PC-3 (cell line): ENCODE measurements at regions not wholly inside any gene's neighbourhood (a gene's known extent, or its start where the extent isn't known, plus 50 kb on each side); places are given as distances from the start of the nearest gene placed in this dataset.
A peak's percentile ranks its signal among the peaks of the same experiment; 100 is the strongest.

Experiments
- ATAC-seq: fragments of 200-7000 bp; cut with Tn5 transposase; 2 replicates; pipeline ENCODE4 v1.9.1; 2020; ENCODE audit warnings: mild to moderate bottlenecking, moderate library complexity
- BruUV-seq: library from RNA; stranded (reverse); fragments of 400-500 nt; replicated peaks from 2 replicates; lab custom pipeline; 2021; lab: Mats Ljungman, UMichigan
- CTCF ChIA-PET: fragments of 300-600 bp; sonication (Branson Sonifier 250); formaldehyde crosslinking; loops from one replicate; lab custom pipeline; 2022; ENCODE audit warnings: antibody characterized with exemption; lab: Charles Lee
- POLR2A ChIA-PET: fragments of 300-600 bp; sonication (Branson Sonifier 250); formaldehyde crosslinking; loops from one replicate; lab custom pipeline; 2022; ENCODE audit warnings: antibody characterized with exemption; ENCODE audit not compliant: unreplicated experiment; lab: Charles Lee
- DNase-seq: peaks from one replicate; pipeline ENCODE4 v3.0.0-alpha.2; 2015
- H2AFZ ChIP-seq: fragments of 300-600 bp; sonication (generic); 2 replicates; pipeline ENCODE4 v1.6.0; 2016; ENCODE audit warnings: antibody characterized with exemption, low read length
- H3F3A ChIP-seq: fragments of 300-600 bp; sonication (generic); one replicate; pipeline ENCODE4 v1.6.0; 2017; ENCODE audit warnings: antibody characterized with exemption, low read length, control low read depth, mild to moderate bottlenecking; ENCODE audit not compliant: unreplicated experiment
- H3K27ac ChIP-seq: fragments of 300-600 bp; sonication (generic); 2 replicates; pipeline ENCODE4 v1.5.1; 2016; ENCODE audit warnings: mild to moderate bottlenecking, low read length
- H3K27me3 ChIP-seq: fragments of 300-600 bp; sonication (generic); 2 replicates; pipeline ENCODE4 v1.6.1; 2016; ENCODE audit warnings: low read length, mixed read lengths
- H3K36me3 ChIP-seq: fragments of 300-600 bp; sonication (generic); 2 replicates; pipeline ENCODE4 v1.6.1; 2016; ENCODE audit warnings: low read depth, mixed run types, low read length, mixed read lengths
- H3K4me1 ChIP-seq: fragments of 300-600 bp; sonication (generic); 2 replicates; pipeline ENCODE4 v1.5.1; 2016; ENCODE audit warnings: low read length; ENCODE audit not compliant: insufficient read depth
- H3K4me2 ChIP-seq: fragments of 300-600 bp; sonication (generic); 2 replicates; pipeline ENCODE4 v1.6.0; 2016; ENCODE audit warnings: low read length
- H3K4me3 ChIP-seq: fragments of 300-600 bp; sonication (generic); 2 replicates; pipeline ENCODE4 v1.5.1; 2016; ENCODE audit warnings: mild to moderate bottlenecking, low read length, mixed read lengths
- H3K79me2 ChIP-seq: fragments of 300-600 bp; sonication (generic); 2 replicates; pipeline ENCODE4 v1.6.1; 2017; ENCODE audit warnings: low read length, mixed read lengths
- H3K9ac ChIP-seq: fragments of 300-600 bp; sonication (generic); 2 replicates; pipeline ENCODE4 v1.6.0; 2016; ENCODE audit warnings: mild to moderate bottlenecking, low read length
- H3K9me2 ChIP-seq: fragments of 300-600 bp; sonication (generic); replicated peaks from 2 replicates; pipeline ENCODE4 v1.6.1; 2016; ENCODE audit warnings: mixed run types, low read length, mixed read lengths
- H3K9me3 ChIP-seq: fragments of 300-600 bp; sonication (generic); 2 replicates; pipeline ENCODE4 v1.6.1; 2016; ENCODE audit warnings: low read length, mixed read lengths
- H4K20me1 ChIP-seq: fragments of 300-600 bp; sonication (generic); 2 replicates; pipeline ENCODE4 v1.6.1; 2016; ENCODE audit warnings: low read length, mixed read lengths
- EZH2 ChIP-seq: fragments of 300-600 bp; sonication (generic); IDR thresholded peaks from one replicate; pipeline ENCODE4 v1.6.1; 2017; ENCODE audit warnings: antibody characterized with exemption, mild to moderate bottlenecking, low read length; ENCODE audit not compliant: unreplicated experiment
- EZH2phosphoT487 ChIP-seq: fragments of 300-600 bp; sonication (generic); IDR thresholded peaks from 2 replicates; pipeline ENCODE4 v1.6.1; 2018; ENCODE audit warnings: mild to moderate bottlenecking, antibody characterized with exemption, low read length, borderline replicate concordance
- intact Hi-C: fragments of 100-400 bp; cut with micrococcal nuclease; formaldehyde crosslinking; loops from 2 replicates; pipeline ENCODE4 v1.9.0; 2023
- TF ChIP-seq, protein P1 (sequence below): fragments of 300-600 bp; sonication (generic); conservative IDR thresholded peaks from 2 replicates; pipeline ENCODE4 v1.5.1; 2017; ENCODE audit warnings: antibody characterized with exemption, low read depth, mild to moderate bottlenecking, low read length

DNA sequence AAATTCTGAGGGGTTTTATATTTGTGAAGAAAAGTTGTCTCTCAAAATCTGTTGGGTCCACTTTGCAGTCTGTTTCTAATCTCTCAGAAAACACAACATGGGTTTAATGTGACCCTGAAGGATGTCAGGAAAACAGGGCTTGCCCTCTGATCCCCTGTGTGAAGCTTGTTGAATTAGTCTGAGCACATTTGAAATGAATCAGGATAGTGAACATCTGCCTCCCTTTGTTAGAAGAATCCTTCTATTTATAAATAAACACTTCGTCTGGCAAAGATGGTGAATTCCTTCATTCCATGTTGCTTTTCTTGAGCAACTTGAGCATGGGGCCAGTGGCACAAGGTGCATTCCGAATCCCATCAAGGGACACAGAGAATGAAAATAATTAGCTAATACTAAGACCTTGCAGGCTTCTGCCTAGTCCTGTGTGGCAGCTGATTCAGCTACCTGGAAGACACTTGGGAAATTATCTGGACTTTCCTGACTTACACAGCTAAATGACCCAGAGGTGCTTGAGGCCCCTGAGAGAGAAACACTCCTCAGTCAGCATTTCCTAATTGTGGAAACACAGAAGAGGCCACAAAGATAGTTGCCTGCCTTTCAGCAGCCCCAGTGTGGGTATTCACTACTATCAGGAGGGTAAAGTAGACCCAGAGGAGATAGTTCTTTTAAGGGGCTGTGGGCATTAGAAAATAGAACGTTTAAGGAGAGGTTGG lies 305.5 kb downstream of the C7orf25 start:
- no peaks in the 10 kb centered on the region for H3K79me2 ChIP-seq
- H3K9ac ChIP-seq, result no peak overlapping the region
- CTCF ChIA-PET, result no interaction called here
- POLR2A ChIA-PET, result no interaction called here
- no peaks in the 10 kb centered on the region for H3K9me2 ChIP-seq
- H3K27me3 ChIP-seq, result no peaks in the 10 kb centered on the region
- no peak overlapping the region for H3K27ac ChIP-seq
- no TSS peak for BruUV-seq
- DNase-seq, result no peak
- H3K4me2 ChIP-seq, result no peak overlapping the region
- intact Hi-C loops, result no loop called here
- H3K9me3 ChIP-seq, result no peaks in the 10 kb centered on the region
- no peaks in the 10 kb centered on the region for H3K36me3 ChIP-seq
- no peak overlapping the region for H3K4me3 ChIP-seq
- ATAC-seq, result no peak
- TF ChIP-seq, protein P1, sequence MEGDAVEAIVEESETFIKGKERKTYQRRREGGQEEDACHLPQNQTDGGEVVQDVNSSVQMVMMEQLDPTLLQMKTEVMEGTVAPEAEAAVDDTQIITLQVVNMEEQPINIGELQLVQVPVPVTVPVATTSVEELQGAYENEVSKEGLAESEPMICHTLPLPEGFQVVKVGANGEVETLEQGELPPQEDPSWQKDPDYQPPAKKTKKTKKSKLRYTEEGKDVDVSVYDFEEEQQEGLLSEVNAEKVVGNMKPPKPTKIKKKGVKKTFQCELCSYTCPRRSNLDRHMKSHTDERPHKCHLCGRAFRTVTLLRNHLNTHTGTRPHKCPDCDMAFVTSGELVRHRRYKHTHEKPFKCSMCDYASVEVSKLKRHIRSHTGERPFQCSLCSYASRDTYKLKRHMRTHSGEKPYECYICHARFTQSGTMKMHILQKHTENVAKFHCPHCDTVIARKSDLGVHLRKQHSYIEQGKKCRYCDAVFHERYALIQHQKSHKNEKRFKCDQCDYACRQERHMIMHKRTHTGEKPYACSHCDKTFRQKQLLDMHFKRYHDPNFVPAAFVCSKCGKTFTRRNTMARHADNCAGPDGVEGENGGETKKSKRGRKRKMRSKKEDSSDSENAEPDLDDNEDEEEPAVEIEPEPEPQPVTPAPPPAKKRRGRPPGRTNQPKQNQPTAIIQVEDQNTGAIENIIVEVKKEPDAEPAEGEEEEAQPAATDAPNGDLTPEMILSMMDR, result no peak
- no peak for TF ChIP-seq EZH2phosphoT487
- no peak for TF ChIP-seq EZH2
- no peak overlapping the region for H2AFZ ChIP-seq
- H4K20me1 ChIP-seq, result no peaks in the 10 kb centered on the region
- no peaks in the 10 kb centered on the region for H3F3A ChIP-seq
- H3K4me1 ChIP-seq, result no peaks in the 10 kb centered on the region

DNA sequence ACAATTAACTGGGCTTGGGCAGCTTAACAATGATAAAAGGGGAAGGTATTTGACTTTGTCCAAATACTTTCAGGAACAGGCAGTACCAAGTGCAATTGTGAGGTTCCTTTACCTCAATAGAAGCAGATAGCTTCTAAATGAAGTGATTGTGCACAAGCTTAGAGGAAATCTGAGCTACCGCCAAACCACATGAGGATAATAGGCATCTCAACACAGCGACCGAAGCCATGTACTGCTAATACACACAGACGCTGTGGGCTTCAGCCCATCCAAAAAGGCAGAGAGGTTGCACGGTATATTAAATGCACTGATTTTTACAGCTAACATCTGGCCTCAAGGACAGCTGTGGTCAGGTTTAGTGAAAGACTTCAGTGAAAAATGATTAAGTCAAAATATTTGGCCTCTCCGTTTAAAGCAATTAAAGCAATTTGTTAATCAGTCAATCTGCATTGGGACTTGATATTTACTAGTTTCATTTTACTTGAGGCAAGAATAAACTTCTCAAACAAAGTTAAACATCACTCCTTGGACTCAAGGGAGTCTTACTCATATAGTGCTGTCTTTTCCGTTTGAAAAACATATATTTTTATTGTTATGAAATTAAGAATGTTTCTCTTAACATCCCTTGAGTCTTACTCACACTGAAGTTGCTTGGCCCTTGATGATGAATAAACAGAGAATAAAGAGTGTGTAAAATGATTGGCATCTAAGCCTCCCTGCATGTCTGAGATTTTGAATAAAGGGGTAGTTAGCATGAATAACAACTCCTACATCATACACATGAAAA lies 306.3 kb downstream of the C7orf25 start:
- ATAC-seq, result peak; percentile 48; the same call in 1 of the 2 replicates
- Histone ChIP-seq H2AFZ (no peak overlapping the region), H3K27me3 (no peaks in the 10 kb centered on the region), H3K4me3 (no peak overlapping the region), H3K4me1 (no peaks in the 10 kb centered on the region), H3K27ac (no peak overlapping the region), H3F3A (no peaks in the 10 kb centered on the region), H3K79me2 (no peaks in the 10 kb centered on the region), H3K9ac (no peak overlapping the region), H3K4me2 (no peak overlapping the region), H3K36me3 (no peaks in the 10 kb centered on the region), H3K9me3 (no peaks in the 10 kb centered on the region), H3K9me2 (no peaks in the 10 kb centered on the region), H4K20me1 (no peaks in the 10 kb centered on the region)
- intact Hi-C loops, result no loop called here
- ChIA-PET CTCF (no interaction called here), POLR2A (no interaction called here)
- TF ChIP-seq, protein P1, result no peak
- TF ChIP-seq EZH2 (no peak), EZH2phosphoT487 (no peak)
- DNase-seq, result peak; percentile 15
- no TSS peak for BruUV-seq

DNA sequence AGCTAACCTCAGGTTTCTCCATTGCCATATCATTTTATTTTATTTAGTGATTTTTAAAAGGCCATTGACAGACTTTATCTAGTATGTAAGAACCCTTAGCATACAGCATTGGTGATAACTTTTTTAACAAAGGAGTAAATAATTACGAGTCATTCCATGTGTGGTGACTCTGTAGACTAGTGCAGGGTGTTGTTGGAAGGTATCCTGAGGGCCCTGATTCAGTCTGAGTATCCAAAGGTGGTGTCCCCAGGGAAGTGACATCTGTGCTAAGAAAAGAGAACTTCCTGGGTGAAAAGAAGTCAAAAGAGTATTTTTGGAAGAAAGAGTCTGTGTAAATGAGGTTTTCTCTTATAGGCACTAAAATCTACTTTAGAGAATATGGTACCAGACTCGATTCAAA lies 308.4 kb downstream of the C7orf25 start:
- no peaks in the 10 kb centered on the region for H3K4me1 ChIP-seq
- H3K4me3 ChIP-seq, result no peak overlapping the region
- H3K9ac ChIP-seq, result no peak overlapping the region
- H3K9me3 ChIP-seq, result no peaks in the 10 kb centered on the region
- no peaks in the 10 kb centered on the region for H3F3A ChIP-seq
- H2AFZ ChIP-seq, result no peak overlapping the region
- no peak overlapping the region for H3K27ac ChIP-seq
- no peaks in the 10 kb centered on the region for H3K36me3 ChIP-seq
- DNase-seq, result peak; percentile 26
- no peak overlapping the region for H3K4me2 ChIP-seq
- H3K79me2 ChIP-seq, result no peaks in the 10 kb centered on the region
- intact Hi-C loops, result no loop called here
- no peak for TF ChIP-seq EZH2phosphoT487
- no peak for TF ChIP-seq EZH2
- TF ChIP-seq, protein P1, result no peak
- H3K9me2 ChIP-seq, result no peaks in the 10 kb centered on the region
- no peaks in the 10 kb centered on the region for H4K20me1 ChIP-seq
- peak; percentile 33; the same call in 1 of the 2 replicates for ATAC-seq
- no TSS peak for BruUV-seq
- CTCF ChIA-PET, result no interaction called here
- no peaks in the 10 kb centered on the region for H3K27me3 ChIP-seq
- POLR2A ChIA-PET, result no interaction called here
